H1 (cell line): ENCODE measurements at regions not wholly inside any gene's neighbourhood (a gene's known extent, or its start where the extent isn't known, plus 50 kb on each side); places are given as distances from the start of the nearest gene placed in this dataset.

Experiments
- CTCF ChIA-PET: fragments of 300-600 bp; sonication (Branson Sonifier 250); formaldehyde crosslinking; loops from one replicate; lab custom pipeline; 2021; ENCODE audit not compliant: partially characterized antibody; lab: Charles Lee
- POLR2A ChIA-PET: fragments of 300-600 bp; sonication (Branson Sonifier 250); formaldehyde crosslinking; loops from one replicate; lab custom pipeline; 2021; ENCODE audit warnings: inconsistent platforms; ENCODE audit not compliant: partially characterized antibody; lab: Charles Lee
- DNase-seq, 2 experiments: peaks; one replicate each; pipeline versions ENCODE4 v3.0.0 to v3.0.0-alpha.2; 2010 to 2022; ENCODE audit warnings: low spot score in 2 of 2, low read depth in 1 of 2, mixed read lengths in 1 of 2
- FAIRE-seq: peaks from 2 replicates; lab custom pipeline; 2011; peaks lifted over from hg19 to GRCh38; lab: Jason Lieb, UNC
- H2AFZ ChIP-seq: 2 replicates; pipeline ENCODE4 v1.8.1; 2012; ENCODE audit warnings: low read length, inconsistent platforms
- H2AK5ac ChIP-seq: 2 replicates; pipeline ENCODE4 v1.6.1; 2013; ENCODE audit warnings: low read depth, low read length
- H2BK120ac ChIP-seq: replicated peaks from 2 replicates; pipeline ENCODE3; 2013; ENCODE audit warnings: low read depth, low read length, inconsistent platforms
- H2BK12ac ChIP-seq: 2 replicates; pipeline ENCODE4 v1.6.1; 2013; ENCODE audit warnings: low read depth, low read length
- H2BK15ac ChIP-seq: 2 replicates; pipeline ENCODE4 v1.6.1; 2013; ENCODE audit warnings: low read length
- H2BK20ac ChIP-seq: 2 replicates; pipeline ENCODE4 v1.6.1; 2013; ENCODE audit warnings: low read length
- H2BK5ac ChIP-seq: 2 replicates; pipeline ENCODE4 v1.6.1; 2013; ENCODE audit warnings: low read depth, low read length
- H3K14ac ChIP-seq: 2 replicates; pipeline ENCODE4 v1.6.1; 2013; ENCODE audit warnings: inconsistent platforms; ENCODE audit not compliant: insufficient read length
- H3K18ac ChIP-seq: 2 replicates; pipeline ENCODE4 v1.6.1; 2013; ENCODE audit warnings: low read length; ENCODE audit errors: extremely low read depth
- H3K23ac ChIP-seq: 2 replicates; pipeline ENCODE4 v1.6.1; 2013; ENCODE audit warnings: inconsistent platforms; ENCODE audit not compliant: insufficient read length
- H3K23me2 ChIP-seq: 2 replicates; pipeline ENCODE4 v1.6.1; 2013; ENCODE audit warnings: low read depth, low read length
- H3K27ac ChIP-seq: 2 replicates; pipeline ENCODE4 v1.6.1; 2011; ENCODE audit warnings: low read depth, low read length, inconsistent platforms
- H3K27me3 ChIP-seq, 4 experiments: replicated peaks in 1 of 4; 1 replicate in 1 of 4; 2 replicates in 3 of 4; pipeline versions ENCODE4 v1.6.1 to v1.8.1; 2011 to 2013; ENCODE audit warnings: low read length in 3 of 4, mild to moderate bottlenecking in 3 of 4, inconsistent platforms in 2 of 4, mixed read lengths in 2 of 4, moderate library complexity in 1 of 4; ENCODE audit not compliant: control insufficient read depth in 3 of 4, insufficient read depth in 3 of 4; ENCODE audit errors: extremely low read depth in 1 of 4
- H3K36me3 ChIP-seq, 4 experiments: 2 replicates each; pipeline versions ENCODE4 v1.6.1 to v1.8.1; 2011 to 2013; ENCODE audit warnings: mild to moderate bottlenecking in 4 of 4, low read length in 3 of 4, moderate library complexity in 2 of 4, control low read depth in 1 of 4, inconsistent platforms in 1 of 4; ENCODE audit not compliant: insufficient read depth in 4 of 4, control insufficient read depth in 2 of 4
- H3K4ac ChIP-seq: replicated peaks from 2 replicates; pipeline ENCODE3; 2013; ENCODE audit warnings: low read length, low read depth, mixed read lengths, inconsistent platforms; ENCODE audit not compliant: insufficient read length
- H3K4me1 ChIP-seq, 4 experiments: replicated peaks in 1 of 4; 1 replicate in 1 of 4; 2 replicates in 3 of 4; pipeline versions ENCODE4 v1.6.1 to v1.8.1; 2011 to 2013; ENCODE audit warnings: low read length in 3 of 4, inconsistent platforms in 2 of 4, mixed read lengths in 1 of 4; ENCODE audit not compliant: insufficient read depth in 4 of 4, control insufficient read depth in 3 of 4
- H3K4me2 ChIP-seq, 2 experiments: 2 replicates each; pipeline versions ENCODE4 v1.6.1 to v1.8.1; 2011 to 2013; ENCODE audit warnings: low read depth in 2 of 2, low read length in 2 of 2, control low read depth in 1 of 2, inconsistent platforms in 1 of 2, mild to moderate bottlenecking in 1 of 2; ENCODE audit not compliant: insufficient read depth in 1 of 2
- H3K4me3 ChIP-seq, 4 experiments: fragments of 200-600, 300-600 bp in 1 of 4; sonication (generic), shearing (Covaris generic), sonication (Bioruptor Twin) in 1 of 4; 2 replicates each; pipeline versions ENCODE4 v1.5.1 to v1.8.1; 2011 to 2016; ENCODE audit warnings: low read length in 4 of 4, low read depth in 3 of 4, control low read depth in 2 of 4, inconsistent platforms in 2 of 4, mild to moderate bottlenecking in 2 of 4, mixed read lengths in 1 of 4, moderate library complexity in 1 of 4; ENCODE audit not compliant: insufficient read depth in 2 of 4; ENCODE audit errors: extremely low read depth in 1 of 4
- H3K56ac ChIP-seq: replicated peaks from 2 replicates; pipeline ENCODE3; 2013; ENCODE audit warnings: low read depth, mild to moderate bottlenecking, mixed read lengths, low read length, inconsistent platforms; ENCODE audit not compliant: insufficient read length
- H3K79me1 ChIP-seq: 2 replicates; pipeline ENCODE4 v1.6.1; 2013; ENCODE audit warnings: low read depth, low read length, control low read depth
- H3K79me2 ChIP-seq, 2 experiments: 2 replicates each; pipeline versions ENCODE4 v1.6.1 to v1.8.1; 2012 to 2013; ENCODE audit warnings: low read length in 2 of 2, mild to moderate bottlenecking in 2 of 2, inconsistent platforms in 1 of 2; ENCODE audit not compliant: insufficient read depth in 2 of 2, control insufficient read depth in 1 of 2
- H3K9ac ChIP-seq, 4 experiments: replicated peaks in 1 of 4; 1 replicate in 1 of 4; 2 replicates in 3 of 4; pipeline versions ENCODE4 v1.6.1 to v1.8.1; 2011 to 2013; ENCODE audit warnings: low read depth in 3 of 4, low read length in 3 of 4, control low read depth in 2 of 4, mild to moderate bottlenecking in 2 of 4, moderate library complexity in 2 of 4, inconsistent platforms in 1 of 4; ENCODE audit errors: extremely low read depth in 1 of 4
- H3K9me3 ChIP-seq, 2 experiments: 2 replicates each; pipeline versions ENCODE4 v1.6.1 to v1.8.1; 2012 to 2013; ENCODE audit warnings: mild to moderate bottlenecking in 2 of 2, moderate library complexity in 2 of 2, control low read depth in 1 of 2, inconsistent platforms in 1 of 2, low read depth in 1 of 2, low read length in 1 of 2, mixed read lengths in 1 of 2; ENCODE audit not compliant: insufficient read depth in 2 of 2
- H4K20me1 ChIP-seq, 2 experiments: replicated peaks in 1 of 2; 2 replicates each; pipeline versions ENCODE3 to v1.8.1; 2011 to 2013; ENCODE audit warnings: inconsistent platforms in 2 of 2, low read length in 2 of 2, mild to moderate bottlenecking in 1 of 2; ENCODE audit not compliant: insufficient read depth in 2 of 2, control insufficient read depth in 1 of 2
- H4K5ac ChIP-seq: 2 replicates; pipeline ENCODE4 v1.6.1; 2013; ENCODE audit warnings: low read length, low read depth, mixed read lengths, inconsistent platforms; ENCODE audit not compliant: insufficient read length
- H4K8ac ChIP-seq: 2 replicates; pipeline ENCODE4 v1.8.0; 2013; ENCODE audit warnings: mild to moderate bottlenecking, moderate library complexity, low read length, inconsistent platforms; ENCODE audit not compliant: insufficient read depth; ENCODE audit errors: extremely low read depth
- H4K91ac ChIP-seq: replicated peaks from 2 replicates; pipeline ENCODE3; 2013; ENCODE audit warnings: low read length, mixed read lengths, inconsistent platforms; ENCODE audit not compliant: insufficient read length
- FOSL1 ChIP-seq: IDR thresholded peaks from 2 replicates; pipeline ENCODE4 v1.6.1; 2011; ENCODE audit warnings: mild to moderate bottlenecking, low read depth, low read length, moderate library complexity; ENCODE audit not compliant: insufficient read depth
- WGBS, 2 experiments: shearing (Covaris generic) in 1 of 2; methylation state at CpG; one replicate each; pipeline versions ENCODE4 v1.1.6 to v1.1.7; 2013 to 2015; ENCODE audit warnings: low lambda C conversion rate in 2 of 2, mixed read lengths in 2 of 2, inconsistent platforms in 1 of 2, low coverage in 1 of 2, missing lambda C conversion rate in 1 of 2; ENCODE audit not compliant: insufficient replicate concordance in 2 of 2, insufficient coverage in 1 of 2, insufficient read length in 1 of 2; ENCODE audit errors: extremely low coverage in 1 of 2, missing lambda C conversion rate in 1 of 2; 5-methylcytosine and 5-hydroxymethylcytosine counted together

DNA sequence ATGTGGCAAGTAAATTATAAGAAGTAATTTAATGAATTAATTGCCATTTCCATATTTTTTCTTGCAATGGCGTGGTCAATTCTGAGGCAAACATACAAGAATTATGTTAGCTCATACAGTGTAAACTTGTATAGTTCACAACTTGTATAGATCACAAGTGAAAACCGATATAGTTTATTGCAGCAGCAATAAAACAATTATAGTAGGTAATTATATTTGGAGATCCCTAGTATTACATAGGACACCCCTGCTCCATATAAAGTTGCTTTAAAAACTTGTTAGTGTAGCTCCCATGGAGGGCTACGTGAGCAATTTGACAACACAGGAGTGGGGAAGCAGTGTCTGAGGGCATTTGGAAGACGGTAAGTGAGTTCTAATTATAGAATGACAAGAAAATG, 288.2 kb downstream of the SOCS6 start:
- Histone ChIP-seq H2AFZ (no peak overlapping the region), H2BK120ac (no peak overlapping the region), H3K36me3 (no peaks in the 10 kb centered on the region), H3K4me3 (no peak overlapping the region), H3K79me2 (no peaks in the 10 kb centered on the region), H3K4me1 (no peaks in the 10 kb centered on the region), H4K20me1 (no peaks in the 10 kb centered on the region), H3K27ac (no peak overlapping the region), H2BK5ac (no peak overlapping the region), H3K23me2 (no peaks in the 10 kb centered on the region), H2BK15ac (no peak overlapping the region), H3K9ac (no peak overlapping the region), H3K27me3 (no peaks in the 10 kb centered on the region), H3K4ac (no peak overlapping the region), H2BK20ac (no peak overlapping the region), H4K91ac (no peak overlapping the region), H3K9me3 (peaks cover 63 to 73% of the 10 kb centered on the region in 2 experiments), H4K5ac (no peak overlapping the region), H2AK5ac (no peak overlapping the region), H3K23ac (no peak overlapping the region), H3K14ac (no peak overlapping the region), H3K4me2 (no peak overlapping the region), H3K79me1 (no peaks in the 10 kb centered on the region), H3K56ac (no peak overlapping the region), H4K8ac (no peak overlapping the region), H3K18ac (no peak overlapping the region), H2BK12ac (no peak overlapping the region)
- POLR2A ChIA-PET, result no interaction called here
- FAIRE-seq, result no peak
- DNase-seq, result no peak
- CTCF ChIA-PET, result no interaction called here
- 72% methylated on average over 4 of the region's 4 CpGs; no CpG with 5 or more reads in 1 of the 2 experiments for WGBS, 2 experiments
- TF ChIP-seq FOSL1, result no peak
